SU-DHL-6 (cell line): ENCODE measurements at regions not wholly inside any gene's neighbourhood (a gene's known extent, or its start where the extent isn't known, plus 50 kb on each side); places are given as distances from the start of the nearest gene placed in this dataset.

ENCODE experiments used
- CTCF ChIP-seq: fragments of 200-600 bp; sonication (generic); IDR thresholded peaks from one replicate; pipeline ENCODE4 v1.5.1; 2017; ENCODE audit warnings: antibody characterized with exemption, mild to moderate bottlenecking, low read length, moderate library complexity; ENCODE audit not compliant: insufficient read depth, poor library complexity, severe bottlenecking
- EZH2phosphoT487 ChIP-seq: fragments of 200-600 bp; sonication (generic), shearing (Covaris generic); conservative IDR thresholded peaks from 2 replicates; pipeline ENCODE4 v1.6.1; 2018; ENCODE audit warnings: mild to moderate bottlenecking, antibody characterized with exemption, low read length, moderate library complexity, mixed read lengths

GRCh38 chr16:47833771-47834170, 322.0 kb downstream of the ABCC12 start:
- TF ChIP-seq CTCF (no peak), EZH2phosphoT487 (no peak)
